GM12891 (cell line): ENCODE measurements at regions not wholly inside any gene's neighbourhood (a gene's known extent, or its start where the extent isn't known, plus 50 kb on each side); places are given as distances from the start of the nearest gene placed in this dataset.
"Not testable (repeated sequence)": the region's sequence is repeated elsewhere in the genome, so short reads cannot be mapped to it uniquely, and the experiment has no call there.

ENCODE experiments used
- DNase-seq: peaks from one replicate; pipeline ENCODE4 v3.0.0; 2011; ENCODE audit warnings: low spot score; ENCODE audit not compliant: insufficient read length
- FAIRE-seq: peaks from 2 replicates; lab custom pipeline; 2011; peaks lifted over from hg19 to GRCh38; lab: Jason Lieb, UNC
- PAX5 ChIP-seq: IDR thresholded peaks from 2 replicates; pipeline ENCODE4 v1.6.1; 2011; ENCODE audit warnings: low read length, moderate library complexity, mild to moderate bottlenecking; ENCODE audit not compliant: insufficient read depth, severe bottlenecking
- POLR2A ChIP-seq: IDR thresholded peaks from 2 replicates; pipeline ENCODE4 v1.6.1; 2011; ENCODE audit warnings: low read depth, low read length, control low read depth
- POLR2AphosphoS5 ChIP-seq: IDR thresholded peaks from 2 replicates; pipeline ENCODE4 v1.6.1; 2011; ENCODE audit warnings: low read depth, low read length, control low read depth
- POU2F2 ChIP-seq: IDR thresholded peaks from 2 replicates; pipeline ENCODE4 v1.6.1; 2011; ENCODE audit warnings: low read depth, mild to moderate bottlenecking, control low read depth, low read length, moderate library complexity
- SPI1 ChIP-seq: IDR thresholded peaks from 2 replicates; pipeline ENCODE4 v1.6.1; 2011; ENCODE audit warnings: low read depth, low read length, control low read depth
- TAF1 ChIP-seq: IDR thresholded peaks from 2 replicates; pipeline ENCODE4 v1.6.1; 2011; ENCODE audit warnings: low read depth, low read length, control low read depth

GRCh38 chr18:32867330-32867729 lies 94.5 kb upstream of the KLHL14 start:
- DNase-seq (no peak), FAIRE-seq (no peak)
- no peak for TF ChIP-seq SPI1
- TF ChIP-seq POU2F2: no peak
- TF ChIP-seq PAX5: no peak
- no peak for TF ChIP-seq POLR2AphosphoS5
- no peak for TF ChIP-seq TAF1
- no peak for TF ChIP-seq POLR2A

GRCh38 chr18:32862031-32862430 lies 89.2 kb upstream of the KLHL14 start:
- not testable (repeated sequence) for FAIRE-seq, DNase-seq

- FAIRE-seq (no peak), DNase-seq (no peak)
- no peak for TF ChIP-seq SPI1
These were observed 79.1 kb upstream of the KLHL14 start for GRCh38 chr18:32851936-32852335.

GRCh38 chr18:32848826-32849225 lies 76.0 kb upstream of the KLHL14 start:
- DNase-seq (no peak), FAIRE-seq (no peak)
- TF ChIP-seq SPI1 (no peak), TAF1 (no peak), PAX5 (no peak), POU2F2 (no peak), POLR2AphosphoS5 (no peak), POLR2A (no peak)

- no peak for DNase-seq
- TF ChIP-seq POLR2A (no peak), POU2F2 (no peak), POLR2AphosphoS5 (no peak), SPI1 (no peak), TAF1 (no peak), PAX5 (no peak)
- FAIRE-seq: no peak
These were observed 74.9 kb upstream of the KLHL14 start for GRCh38 chr18:32847691-32848090.

GRCh38 chr18:32846896-32847295 lies 74.1 kb upstream of the KLHL14 start:
- FAIRE-seq (no peak), DNase-seq (no peak)
- no peak for TF ChIP-seq PAX5
- TF ChIP-seq POLR2AphosphoS5: no peak
- TF ChIP-seq POU2F2: no peak
- no peak for TF ChIP-seq TAF1
- no peak for TF ChIP-seq POLR2A
- no peak for TF ChIP-seq SPI1

GRCh38 chr18:32840962-32841361 lies 68.1 kb upstream of the KLHL14 start:
- TF ChIP-seq POU2F2 (no peak), SPI1 (no peak), TAF1 (no peak), PAX5 (no peak), POLR2A (no peak), POLR2AphosphoS5 (no peak)
- FAIRE-seq: no peak
- no peak for DNase-seq

- FAIRE-seq: no peak
- TF ChIP-seq PAX5 (no peak), POLR2AphosphoS5 (no peak), SPI1 (no peak), POLR2A (no peak), TAF1 (no peak), POU2F2 (no peak)
- no peak for DNase-seq
These were observed 63.1 kb upstream of the KLHL14 start for GRCh38 chr18:32835951-32836350.

GRCh38 chr18:32831781-32832180 lies 59.0 kb upstream of the KLHL14 start:
- FAIRE-seq (no peak), DNase-seq (no peak)
- no peak for TF ChIP-seq TAF1
- TF ChIP-seq POU2F2: no peak
- TF ChIP-seq SPI1: no peak
- TF ChIP-seq PAX5: no peak
- no peak for TF ChIP-seq POLR2A
- no peak for TF ChIP-seq POLR2AphosphoS5

GRCh38 chr18:32823226-32823625 lies 50.4 kb upstream of the KLHL14 start:
- no peak for TF ChIP-seq SPI1
- TF ChIP-seq TAF1: no peak
- TF ChIP-seq PAX5: no peak
- no peak for TF ChIP-seq POLR2A
- TF ChIP-seq POU2F2: no peak
- no peak for TF ChIP-seq POLR2AphosphoS5
- FAIRE-seq (no peak), DNase-seq (no peak)
